Upper lobe of left lung (tissue), 6 donors: ENCODE measurements at regions not wholly inside any gene's neighbourhood (a gene's known extent, or its start where the extent isn't known, plus 50 kb on each side); places are given as distances from the start of the nearest gene placed in this dataset.
"Not testable (repeated sequence)": the region's sequence is repeated elsewhere in the genome, so short reads cannot be mapped to it uniquely, and the experiment has no call there.

Experiments used
- ATAC-seq, 2 donors: fragments of 200-7000 bp; cut with Tn5 transposase; one replicate each; pipeline ENCODE4 v1.9.1; 2022; ENCODE audit warnings: mild to moderate bottlenecking in 2 of 2, moderate library complexity in 2 of 2; ENCODE audit not compliant: low FRiP score in 2 of 2
- DNase-seq, 2 donors: peaks; one replicate each; pipeline ENCODE4 v3.0.0-alpha.2; 2019 to 2020
- H3K27ac ChIP-seq, 4 donors: fragments of 200-600 bp; sonication (generic); one replicate each; pipeline ENCODE4 v1.5.1; 2016 to 2019
- H3K27me3 ChIP-seq, 4 donors: fragments of 200-600 bp; sonication (generic); one replicate each; pipeline ENCODE4 v1.5.1; 2017 to 2019
- H3K36me3 ChIP-seq, 4 donors: fragments of 200-600 bp; sonication (generic); one replicate each; pipeline ENCODE4 v1.5.1; 2016 to 2019
- H3K4me1 ChIP-seq, 4 donors: fragments of 200-600 bp; sonication (generic); one replicate each; pipeline ENCODE4 v1.5.1; 2018 to 2019
- H3K4me3 ChIP-seq, 4 donors: fragments of 200-600 bp; sonication (generic); one replicate each; pipeline ENCODE4 v1.5.1; 2017 to 2019; ENCODE audit warnings: mild to moderate bottlenecking in 2 of 4, moderate library complexity in 1 of 4
- H3K9me3 ChIP-seq, 4 donors: fragments of 200-600 bp; sonication (generic); one replicate each; pipeline ENCODE4 v1.5.1; 2018 to 2019
- CTCF ChIP-seq, 6 experiments: fragments of 450-650 bp in 4 of 6; fragments of 200-600 bp in 2 of 6; sonication (generic) in 2 of 6; IDR thresholded peaks; one replicate each; pipeline ENCODE4 v1.5.1; 2016 to 2019; ENCODE audit warnings: antibody characterized with exemption in 6 of 6
- EP300 ChIP-seq, 4 donors: sonication (generic); formaldehyde crosslinking; IDR thresholded peaks; one replicate each; pipeline ENCODE4 v1.5.1; 2017; ENCODE audit warnings: antibody characterized with exemption in 4 of 4, control low read depth in 2 of 4
- POLR2A ChIP-seq, 4 donors: fragments of 450-650 bp; IDR thresholded peaks; one replicate each; pipeline ENCODE4 v1.5.1; 2016 to 2017; ENCODE audit warnings: antibody characterized with exemption in 4 of 4, mild to moderate bottlenecking in 2 of 4
- POLR2AphosphoS5 ChIP-seq, 2 donors: sonication (generic); formaldehyde crosslinking; IDR thresholded peaks; one replicate each; pipeline ENCODE4 v1.5.1; 2017; ENCODE audit warnings: antibody characterized with exemption in 2 of 2
- WGBS, 2 donors: methylation state at CpG; one replicate each; pipeline ENCODE4 v1.1.5; 2017 to 2018; 5-methylcytosine and 5-hydroxymethylcytosine counted together
- donor health status: DM: no; HTN: no; CAD: no; lungs with moderate emphysema.
- donor health status: DM: no; HTN: yes; CAD: no; lungs with severe emphysema.

DNA sequence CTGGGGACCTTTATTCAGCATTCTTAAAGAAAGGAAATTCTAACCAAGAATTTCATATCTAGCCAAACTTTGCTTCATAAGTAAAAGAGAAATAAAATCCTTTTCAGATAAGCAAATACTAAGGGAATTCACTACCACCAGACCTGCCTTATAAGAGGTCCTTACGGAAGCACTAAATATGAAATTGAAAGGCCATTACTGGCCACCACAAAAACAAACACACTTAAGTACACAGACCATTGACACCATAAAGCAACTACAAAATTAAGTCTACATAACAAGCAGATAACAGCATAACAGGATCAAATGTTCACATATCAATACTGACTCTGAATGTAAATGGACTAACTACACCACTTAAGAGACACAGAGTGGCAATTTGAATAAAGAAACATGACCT lies 361.4 kb upstream of the POU5F2 start:
- Histone ChIP-seq H3K9me3 (peaks cover 0 to 10% (median 4%) of the 10 kb centered on the region in 4 donors), H3K36me3 (no peaks in the 10 kb centered on the region), H3K4me1 (peaks cover 0 to 4% (median 0%) of the 10 kb centered on the region in 4 donors), H3K27ac (no peak overlapping the region), H3K4me3 (no peak overlapping the region), H3K27me3 (no peaks in the 10 kb centered on the region)
- TF ChIP-seq POLR2AphosphoS5 (IDR thresholded peaks at IDR 0.05) (no peak), EP300 (IDR thresholded peaks at IDR 0.05) (no peak)
- WGBS, 2 donors, result 45 to 75% methylated on average over 1 of the region's 1 CpG
- DNase-seq (no peak), ATAC-seq (no peak)

DNA sequence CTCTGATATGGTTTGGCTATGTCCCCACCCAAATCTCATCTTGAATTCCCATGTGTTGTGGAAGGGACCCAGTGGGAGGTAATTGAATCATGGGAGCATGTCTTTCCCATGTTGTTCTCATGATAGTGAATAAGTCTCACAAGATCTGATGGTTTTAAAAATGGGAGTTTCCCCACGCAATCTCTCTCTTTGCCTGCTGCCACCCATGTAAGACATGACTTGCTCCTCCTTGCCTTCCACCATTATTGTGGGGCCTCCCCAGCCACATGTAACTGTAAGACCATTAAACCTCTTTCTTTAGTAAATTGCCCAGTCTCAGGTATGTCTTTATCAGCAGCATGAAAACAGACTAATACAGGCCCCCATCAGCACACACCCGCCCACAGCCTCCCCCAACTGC lies 356.0 kb upstream of the POU5F2 start:
- H3K9me3 ChIP-seq, ATAC-seq: not testable (repeated sequence)
- 96 to 97% methylated on average over 2 of the region's 2 CpGs for WGBS, 2 donors

DNA sequence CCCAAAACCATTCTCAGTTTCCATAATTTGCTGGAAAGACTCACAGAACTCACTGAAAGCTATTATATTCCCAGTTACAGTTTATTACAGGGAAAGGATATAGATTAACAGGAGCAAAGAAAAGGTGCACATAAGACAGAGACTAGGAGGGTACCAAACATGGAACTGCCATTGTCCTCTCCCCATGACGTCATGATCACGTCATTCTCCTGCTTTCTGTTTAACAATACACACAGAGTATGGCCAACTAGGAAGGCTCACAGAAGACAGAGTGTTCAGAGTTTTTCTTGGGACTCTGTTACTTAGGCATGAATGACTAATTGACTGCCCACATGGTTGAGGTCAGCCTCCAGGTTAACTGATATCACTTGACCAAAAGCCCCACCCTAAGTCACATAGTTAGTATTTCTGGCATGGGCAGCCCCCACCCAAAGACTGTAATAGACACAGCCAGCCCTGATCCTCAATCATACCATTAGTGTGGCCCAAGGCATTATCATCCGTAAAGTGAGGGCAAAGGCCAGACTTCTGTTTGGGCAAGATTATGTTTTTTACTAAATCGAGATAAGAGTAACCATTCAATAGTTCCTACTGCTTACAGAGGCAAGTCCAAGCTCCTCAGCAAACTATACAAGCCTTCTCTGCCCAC lies 353.5 kb upstream of the POU5F2 start:
- H3K9me3 ChIP-seq, result no peaks in the 10 kb centered on the region
- no peak overlapping the region for H3K27ac ChIP-seq
- no peaks in the 10 kb centered on the region for H3K36me3 ChIP-seq
- H3K4me1 ChIP-seq, result no peaks in the 10 kb centered on the region
- no peak for TF ChIP-seq POLR2AphosphoS5 (IDR thresholded peaks at IDR 0.05)
- no peaks in the 10 kb centered on the region for H3K27me3 ChIP-seq
- no peak overlapping the region for H3K4me3 ChIP-seq
- WGBS, 2 donors, result 80 to 91% methylated on average over 4 of the region's 4 CpGs
- DNase-seq, result no peak
- peak in 1 of 2 donors; percentile 40 for ATAC-seq

More for the DNA sequence above, 356.0 kb upstream of the POU5F2 start:
- H3K4me1 ChIP-seq, H3K4me3 ChIP-seq, H3K36me3 ChIP-seq, H3K27me3 ChIP-seq, DNase-seq, H3K27ac ChIP-seq: not testable (repeated sequence)

DNA sequence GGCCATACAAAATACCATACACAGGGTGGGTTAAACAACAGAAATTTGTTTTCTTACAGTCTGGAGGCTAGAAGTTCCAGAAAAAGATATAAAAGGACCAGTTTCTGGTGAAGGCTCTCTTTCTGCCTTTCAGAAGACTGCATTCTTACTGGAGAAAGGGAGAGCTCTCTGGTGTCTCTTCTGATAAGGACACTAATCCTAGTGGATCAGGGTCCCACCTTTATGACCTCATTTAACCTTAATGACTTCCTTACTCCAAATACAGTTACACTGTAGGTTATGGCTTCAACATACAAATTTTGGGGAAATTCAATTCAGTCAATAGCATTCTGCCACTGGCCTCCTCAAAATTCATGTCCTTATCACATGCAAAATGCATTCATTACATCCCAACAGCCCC lies 351.9 kb upstream of the POU5F2 start:
- no peaks in the 10 kb centered on the region for H3K27me3 ChIP-seq
- H3K4me1 ChIP-seq, result no peaks in the 10 kb centered on the region
- no peaks in the 10 kb centered on the region for H3K36me3 ChIP-seq
- ATAC-seq (no peak), DNase-seq (no peak)
- no peak overlapping the region for H3K27ac ChIP-seq
- H3K4me3 ChIP-seq, result no peak overlapping the region
- no peaks in the 10 kb centered on the region for H3K9me3 ChIP-seq
- TF ChIP-seq POLR2A (IDR thresholded peaks at IDR 0.05) (no peak), EP300 (IDR thresholded peaks at IDR 0.05) (no peak), POLR2AphosphoS5 (IDR thresholded peaks at IDR 0.05) (no peak), CTCF (IDR thresholded peaks at IDR 0.05) (no peak)

- H3K27me3 ChIP-seq, DNase-seq, H3K9me3 ChIP-seq, H3K4me1 ChIP-seq, H3K36me3 ChIP-seq, ATAC-seq, H3K4me3 ChIP-seq, H3K27ac ChIP-seq: not testable (repeated sequence)
- 94 to 98% methylated on average over 8 of the region's 8 CpGs for WGBS, 2 donors
Observed at GRCh38 chr5:94086635-94087034, 345.2 kb upstream of the POU5F2 start.

DNA sequence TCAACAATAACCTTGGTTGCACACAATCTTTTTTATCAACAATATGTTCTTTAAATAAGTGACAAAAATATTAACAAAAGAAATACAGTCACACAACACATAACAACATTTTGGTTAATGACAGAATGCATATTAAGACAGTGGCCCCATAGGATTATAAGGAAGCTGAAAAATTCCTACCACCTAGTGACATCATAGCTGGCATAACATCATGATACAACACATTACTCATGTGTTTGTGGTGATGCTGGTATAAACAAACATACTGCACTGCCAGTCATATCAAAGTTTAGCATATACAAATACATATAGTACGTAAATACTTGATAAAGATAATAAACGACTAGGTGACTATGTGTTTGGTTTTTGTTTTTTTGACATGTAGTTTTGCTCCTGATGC lies 344.8 kb upstream of the POU5F2 start:
- Histone ChIP-seq H3K27ac (no peak overlapping the region), H3K4me3 (no peak overlapping the region), H3K36me3 (no peaks in the 10 kb centered on the region), H3K9me3 (no peaks in the 10 kb centered on the region), H3K27me3 (no peaks in the 10 kb centered on the region), H3K4me1 (peaks cover 0 to 3% (median 0%) of the 10 kb centered on the region in 4 donors)
- DNase-seq (no peak), ATAC-seq (no peak)
- 85 to 96% methylated on average over 2 of the region's 2 CpGs for WGBS, 2 donors
- TF ChIP-seq EP300 (IDR thresholded peaks at IDR 0.05), result no peak
- no peak for TF ChIP-seq POLR2A (IDR thresholded peaks at IDR 0.05)
- TF ChIP-seq CTCF (IDR thresholded peaks at IDR 0.05), result no peak
- TF ChIP-seq POLR2AphosphoS5 (IDR thresholded peaks at IDR 0.05), result no peak

DNA sequence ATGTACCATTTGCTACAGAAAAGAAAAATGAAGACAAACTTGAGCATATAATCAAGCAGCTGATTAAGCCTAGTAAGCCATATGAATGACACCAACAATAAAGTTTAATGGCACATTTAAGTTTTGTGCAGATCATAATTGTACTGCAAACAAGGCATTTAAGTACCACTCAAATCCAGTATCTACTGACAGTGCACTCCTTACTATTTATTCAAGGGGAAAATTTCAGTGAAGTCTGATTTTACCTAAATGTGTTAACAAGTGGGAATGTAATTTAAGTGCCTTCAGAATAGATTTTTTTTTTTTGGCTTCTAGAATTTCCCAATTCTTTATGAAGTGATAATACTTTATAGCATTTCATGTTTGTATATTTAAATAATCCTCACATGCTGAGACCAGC lies 341.0 kb upstream of the POU5F2 start:
- Histone ChIP-seq H3K9me3 (no peaks in the 10 kb centered on the region), H3K36me3 (no peaks in the 10 kb centered on the region), H3K4me3 (no peak overlapping the region), H3K27ac (no peak overlapping the region), H3K27me3 (no peaks in the 10 kb centered on the region), H3K4me1 (peaks cover 0 to 3% (median 0%) of the 10 kb centered on the region in 4 donors)
- DNase-seq (no peak), ATAC-seq (no peak)
- TF ChIP-seq POLR2A (IDR thresholded peaks at IDR 0.05) (no peak), EP300 (IDR thresholded peaks at IDR 0.05) (no peak), POLR2AphosphoS5 (IDR thresholded peaks at IDR 0.05) (no peak), CTCF (IDR thresholded peaks at IDR 0.05) (no peak)
